Astrocyte (in vitro differentiated cells and primary cell): ENCODE measurements at regions not wholly inside any gene's neighbourhood (a gene's known extent, or its start where the extent isn't known, plus 50 kb on each side); places are given as distances from the start of the nearest gene placed in this dataset.

ENCODE experiments used
- EZH2 ChIP-seq: IDR thresholded peaks from 2 replicates; pipeline ENCODE4 v1.6.1; 2012; ENCODE audit warnings: mild to moderate bottlenecking, low read length, inconsistent platforms; ENCODE audit not compliant: insufficient read depth
- TF ChIP-seq, protein P1 (sequence below): IDR thresholded peaks from 2 replicates; pipeline ENCODE4 v1.5.1; 2011; ENCODE audit warnings: low read depth, mild to moderate bottlenecking, inconsistent platforms, low read length, moderate library complexity; ENCODE audit not compliant: insufficient read depth

DNA sequence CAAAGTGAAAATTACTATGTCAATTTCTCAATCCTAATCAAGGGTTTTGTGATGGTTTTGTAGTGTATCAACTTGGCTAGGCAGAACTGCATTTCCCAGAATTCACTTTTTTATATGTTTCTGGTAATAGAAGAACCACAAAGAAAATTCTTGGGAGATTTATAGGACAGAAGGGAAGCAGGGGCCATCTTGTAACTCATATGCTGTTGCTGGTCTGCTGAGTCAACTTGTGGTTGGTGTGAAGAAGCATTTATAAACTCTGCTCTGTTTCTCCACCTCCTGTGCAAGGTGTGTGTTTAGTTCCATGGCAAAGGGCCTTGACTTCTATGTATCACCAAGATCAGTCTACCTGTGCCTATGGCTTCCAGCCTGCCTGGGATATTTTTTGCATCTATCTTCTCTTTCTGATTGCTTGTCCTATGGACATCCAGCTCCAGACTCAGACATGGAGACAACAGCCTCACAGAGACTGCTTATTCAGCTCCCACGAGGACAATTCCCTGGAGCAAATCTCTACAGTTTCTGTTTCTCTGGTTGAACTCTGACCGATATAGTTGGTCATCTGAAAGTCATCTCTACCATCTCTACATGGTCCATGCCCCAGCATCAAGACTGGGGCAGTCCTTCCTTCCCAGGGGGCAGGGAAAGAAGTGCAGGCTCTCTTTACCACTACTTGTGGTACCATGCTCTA lies 364.3 kb upstream of the DDHD1 start:
- TF ChIP-seq, protein P1, sequence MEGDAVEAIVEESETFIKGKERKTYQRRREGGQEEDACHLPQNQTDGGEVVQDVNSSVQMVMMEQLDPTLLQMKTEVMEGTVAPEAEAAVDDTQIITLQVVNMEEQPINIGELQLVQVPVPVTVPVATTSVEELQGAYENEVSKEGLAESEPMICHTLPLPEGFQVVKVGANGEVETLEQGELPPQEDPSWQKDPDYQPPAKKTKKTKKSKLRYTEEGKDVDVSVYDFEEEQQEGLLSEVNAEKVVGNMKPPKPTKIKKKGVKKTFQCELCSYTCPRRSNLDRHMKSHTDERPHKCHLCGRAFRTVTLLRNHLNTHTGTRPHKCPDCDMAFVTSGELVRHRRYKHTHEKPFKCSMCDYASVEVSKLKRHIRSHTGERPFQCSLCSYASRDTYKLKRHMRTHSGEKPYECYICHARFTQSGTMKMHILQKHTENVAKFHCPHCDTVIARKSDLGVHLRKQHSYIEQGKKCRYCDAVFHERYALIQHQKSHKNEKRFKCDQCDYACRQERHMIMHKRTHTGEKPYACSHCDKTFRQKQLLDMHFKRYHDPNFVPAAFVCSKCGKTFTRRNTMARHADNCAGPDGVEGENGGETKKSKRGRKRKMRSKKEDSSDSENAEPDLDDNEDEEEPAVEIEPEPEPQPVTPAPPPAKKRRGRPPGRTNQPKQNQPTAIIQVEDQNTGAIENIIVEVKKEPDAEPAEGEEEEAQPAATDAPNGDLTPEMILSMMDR: no peak
- no peak for TF ChIP-seq EZH2
